Activated CD4-positive, alpha-beta T cell treated with anti-CD3 and anti-CD28 coated beads, Interleukin-2, Interleukin-4, amounts not matched to agents 100 ng/mL and 50 ng/mL, durations not matched to agents 16 hours and 8 hours (primary cell): ENCODE measurements at regions not wholly inside any gene's neighbourhood (a gene's known extent, or its start where the extent isn't known, plus 50 kb on each side); places are given as distances from the start of the nearest gene placed in this dataset.

Experiments
- DNase-seq: peaks from one replicate; pipeline ENCODE4 v3.0.0-alpha.2; 2020; ENCODE audit warnings: low spot score

DNA sequence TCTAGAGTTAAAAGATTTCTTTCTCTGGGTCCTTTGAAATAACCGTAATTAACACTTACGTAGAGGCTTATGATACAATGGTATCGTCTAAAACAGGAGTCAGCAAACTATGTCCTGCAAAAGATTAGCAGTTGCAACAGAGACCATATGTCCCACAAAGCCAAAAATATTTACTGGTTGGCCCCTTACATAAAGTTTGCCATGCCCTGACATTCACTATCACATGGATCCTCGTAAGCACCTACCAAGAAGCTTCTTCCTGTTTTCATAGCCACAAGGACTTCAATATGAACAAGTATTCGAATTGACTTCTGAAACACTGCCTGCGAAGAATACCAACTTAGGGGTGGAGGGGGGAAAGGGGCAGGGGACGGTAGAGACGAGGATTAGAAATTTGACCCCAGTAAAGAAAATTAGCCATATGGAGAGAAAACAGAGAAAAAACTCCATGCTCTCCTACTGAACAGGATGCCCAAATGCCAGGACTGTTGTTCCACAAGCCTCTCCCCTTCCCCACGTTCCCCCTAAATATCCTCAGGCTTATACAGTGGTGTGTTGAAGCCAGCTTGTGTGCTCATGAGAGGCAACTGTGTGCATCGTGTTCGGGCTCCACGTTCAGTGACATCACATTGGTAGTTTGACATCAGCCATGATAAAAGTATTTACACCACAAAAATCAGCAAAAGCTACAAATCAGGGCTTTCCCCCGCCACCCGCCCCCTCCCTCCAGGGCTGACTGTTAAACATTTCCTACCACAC, 144.1 kb upstream of the HES1 start:
- DNase-seq = no peak

DNA sequence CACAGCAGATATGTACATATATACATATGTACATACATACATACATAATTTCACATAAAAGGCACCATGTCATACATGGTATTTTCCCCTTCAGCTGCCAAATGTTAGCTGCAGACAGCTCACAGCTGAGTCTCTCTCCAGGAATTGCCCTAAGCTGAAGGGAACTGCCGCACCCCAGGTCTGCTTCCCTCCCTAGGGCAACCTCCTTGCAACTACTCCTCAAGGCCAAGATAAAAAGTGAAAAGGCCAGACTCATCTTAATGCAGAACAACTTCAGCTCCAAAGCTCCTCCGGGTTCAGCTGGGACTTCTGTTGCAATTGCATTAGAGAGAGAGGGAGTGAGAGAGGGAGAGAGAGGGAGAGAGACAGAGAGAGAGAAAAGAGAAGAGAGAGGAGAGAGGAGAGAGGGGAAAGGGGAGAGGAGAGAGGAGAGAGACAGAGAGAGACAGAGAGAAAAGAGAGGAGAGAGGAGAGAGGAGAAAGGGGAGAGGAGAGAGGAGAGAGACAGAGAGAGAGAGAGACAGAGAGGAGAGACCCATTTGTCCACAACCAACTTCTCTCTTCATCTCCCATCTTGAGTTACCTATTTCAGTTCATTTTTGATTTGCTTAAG, 143.4 kb upstream of the HES1 start:
- DNase-seq = no peak

DNA sequence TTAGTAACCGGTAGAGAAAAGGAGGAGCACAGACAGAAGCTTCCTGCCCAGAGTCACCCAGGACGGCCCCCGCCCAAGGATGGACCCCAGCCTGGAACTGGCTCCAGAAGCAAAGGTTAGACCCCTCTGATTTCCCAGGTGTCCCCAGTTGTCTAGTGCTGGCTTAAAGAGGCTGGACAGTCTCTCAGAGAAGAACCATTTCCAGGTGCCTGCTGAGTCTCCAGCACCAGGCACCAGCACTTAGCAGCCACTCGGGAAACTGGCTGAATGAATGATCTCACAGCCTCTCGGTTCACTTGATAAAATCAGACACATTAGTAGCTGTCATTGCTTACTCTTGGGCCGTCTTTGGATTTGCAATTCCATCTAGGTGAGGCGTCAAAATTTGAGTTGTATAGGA, 139.7 kb upstream of the HES1 start:
- no peak for DNase-seq

DNA sequence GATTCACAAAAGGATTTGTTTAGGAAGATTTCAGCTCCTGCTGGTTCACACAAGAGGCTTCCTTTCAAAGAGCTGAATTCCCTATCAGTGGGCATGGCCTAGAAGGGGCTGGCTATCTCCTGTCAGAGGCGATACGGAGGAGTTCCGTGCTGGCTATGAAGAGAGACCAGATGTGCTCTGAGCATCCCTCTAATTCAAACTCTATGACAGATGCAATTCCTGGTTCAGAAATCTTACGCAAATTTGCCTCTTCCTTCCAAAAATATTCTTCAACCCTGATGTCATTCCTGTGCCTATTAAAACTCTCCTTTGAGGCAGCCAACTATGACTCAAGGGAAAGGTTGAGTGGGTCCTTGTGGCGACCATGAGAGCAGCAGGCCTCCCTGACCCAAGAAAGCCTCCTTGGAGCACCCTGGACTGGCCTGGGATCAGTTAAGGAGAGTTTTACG, 139.3 kb upstream of the HES1 start:
- no peak for DNase-seq

DNA sequence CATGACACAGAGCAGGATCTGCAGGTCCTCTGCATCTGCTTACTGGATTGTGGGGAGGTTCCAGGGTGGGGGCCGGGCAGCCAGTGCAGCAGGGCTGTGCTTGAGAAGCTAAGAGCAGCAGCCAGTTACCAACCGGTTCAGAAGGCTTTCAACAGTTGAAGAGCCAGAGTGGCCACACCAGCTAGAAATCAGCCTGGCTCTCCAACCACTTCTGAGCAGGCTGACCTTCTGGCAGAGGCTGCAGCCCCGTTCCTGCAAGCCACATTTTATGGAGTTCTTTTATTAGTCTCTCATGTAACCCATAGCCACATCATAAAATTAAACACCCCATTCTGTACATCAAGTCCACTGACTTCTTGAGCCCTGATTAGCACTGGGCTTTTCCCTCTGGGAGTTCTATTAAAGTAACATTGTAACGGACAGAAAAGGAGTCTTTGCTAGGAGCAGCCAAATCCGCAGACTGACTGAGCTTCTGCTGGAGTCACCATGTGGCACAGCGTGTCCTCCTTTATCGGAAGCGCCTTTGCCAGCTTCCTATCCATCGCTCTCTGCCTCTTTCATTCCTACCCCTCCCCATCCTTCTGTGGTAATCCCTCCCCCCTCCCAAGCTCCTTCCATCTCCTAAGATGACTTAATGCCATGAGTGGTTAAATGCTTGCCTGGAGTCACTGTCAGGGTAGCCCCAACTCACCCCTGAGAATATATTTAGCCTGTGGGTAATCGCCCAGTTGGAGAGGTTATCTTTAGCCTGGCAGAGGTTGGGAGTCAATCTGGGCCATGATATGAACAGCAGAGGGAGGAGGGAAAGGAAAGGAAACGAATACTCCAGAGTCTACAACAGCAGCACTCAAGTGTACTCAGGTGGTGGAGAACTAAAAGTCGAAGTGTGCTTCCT, 138.5 kb upstream of the HES1 start:
- no peak for DNase-seq

DNA sequence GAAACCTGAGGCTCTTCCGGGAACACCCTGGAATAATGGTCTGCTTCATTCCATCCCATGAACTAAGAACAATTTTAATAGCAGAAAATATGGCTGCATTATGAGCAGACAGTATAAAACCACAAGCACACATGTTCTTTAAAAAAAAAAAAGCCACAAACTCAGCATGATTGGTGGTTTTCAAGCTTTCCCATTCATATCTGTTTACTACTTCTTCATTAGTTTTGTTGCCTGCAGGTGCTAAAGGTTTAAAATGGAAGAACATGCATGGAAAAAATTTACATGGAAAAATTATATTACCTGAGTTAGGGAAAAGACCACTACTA, 137.9 kb upstream of the HES1 start:
- DNase-seq = no peak

DNA sequence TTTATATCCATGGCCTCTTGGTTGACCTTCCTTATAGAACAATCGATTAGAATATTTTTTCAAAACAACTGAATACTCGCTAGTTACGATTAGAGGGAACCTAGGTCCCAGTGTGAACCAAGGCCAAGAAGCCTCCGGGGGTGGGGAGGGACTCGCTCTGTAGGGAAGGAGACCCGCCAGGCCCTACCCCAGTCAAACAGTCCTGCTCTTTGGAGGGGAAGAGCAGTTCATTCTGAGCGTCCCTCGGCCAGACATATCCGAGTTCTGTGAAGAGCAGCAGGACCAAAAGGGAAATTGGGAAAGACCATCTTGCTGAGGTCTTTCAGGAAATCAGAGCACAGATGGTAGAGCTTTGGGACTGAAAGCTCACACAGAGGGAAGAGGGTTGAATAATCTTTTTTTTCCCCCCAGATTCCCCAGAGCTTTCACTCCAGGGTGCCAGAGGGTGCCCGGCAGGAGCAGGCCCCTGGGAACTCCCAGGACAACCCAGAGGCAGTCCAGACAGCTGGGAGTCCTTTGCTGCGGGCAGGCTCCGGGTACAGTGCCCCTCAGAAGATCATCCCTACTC, 137.2 kb upstream of the HES1 start:
- DNase-seq = no peak

DNA sequence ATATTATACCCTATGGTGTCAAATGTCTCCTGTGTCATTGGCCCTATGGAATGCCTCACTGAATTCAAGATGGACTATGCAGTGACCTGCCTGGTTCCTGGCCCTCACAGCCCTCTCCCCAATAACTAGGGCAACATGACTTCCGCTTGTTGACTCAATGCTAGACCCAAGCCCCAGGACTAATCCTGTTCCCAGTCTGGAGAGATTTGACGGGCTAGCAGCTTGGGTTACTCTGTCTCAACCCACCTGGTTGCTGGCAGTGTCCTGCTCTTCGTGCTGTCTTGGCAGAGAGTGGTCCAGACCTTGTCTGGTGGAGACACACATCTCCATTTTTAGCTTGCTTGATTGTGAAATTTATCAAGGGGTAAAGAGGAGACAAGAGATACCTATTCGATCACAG, 135.8 kb upstream of the HES1 start:
- no peak for DNase-seq

DNA sequence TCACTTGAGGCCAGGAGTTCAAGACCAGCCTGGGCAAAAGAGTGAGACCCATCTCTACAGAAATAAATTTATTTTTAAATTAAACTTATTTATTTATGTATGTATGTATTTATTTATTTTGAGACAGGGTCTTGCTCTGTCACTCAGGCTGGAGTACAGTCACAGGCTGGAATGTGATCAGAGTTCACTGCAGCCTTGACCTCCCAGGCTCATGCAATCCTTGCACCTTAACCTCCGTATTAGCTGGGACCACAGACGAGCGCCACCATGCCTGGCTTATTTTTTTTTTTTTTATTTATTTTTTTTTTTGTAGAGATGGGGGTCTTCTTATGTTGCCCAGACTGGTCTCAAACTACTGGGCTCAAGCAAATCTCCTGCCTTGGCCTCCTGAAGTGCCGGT, 135.2 kb upstream of the HES1 start:
- DNase-seq = no peak

DNA sequence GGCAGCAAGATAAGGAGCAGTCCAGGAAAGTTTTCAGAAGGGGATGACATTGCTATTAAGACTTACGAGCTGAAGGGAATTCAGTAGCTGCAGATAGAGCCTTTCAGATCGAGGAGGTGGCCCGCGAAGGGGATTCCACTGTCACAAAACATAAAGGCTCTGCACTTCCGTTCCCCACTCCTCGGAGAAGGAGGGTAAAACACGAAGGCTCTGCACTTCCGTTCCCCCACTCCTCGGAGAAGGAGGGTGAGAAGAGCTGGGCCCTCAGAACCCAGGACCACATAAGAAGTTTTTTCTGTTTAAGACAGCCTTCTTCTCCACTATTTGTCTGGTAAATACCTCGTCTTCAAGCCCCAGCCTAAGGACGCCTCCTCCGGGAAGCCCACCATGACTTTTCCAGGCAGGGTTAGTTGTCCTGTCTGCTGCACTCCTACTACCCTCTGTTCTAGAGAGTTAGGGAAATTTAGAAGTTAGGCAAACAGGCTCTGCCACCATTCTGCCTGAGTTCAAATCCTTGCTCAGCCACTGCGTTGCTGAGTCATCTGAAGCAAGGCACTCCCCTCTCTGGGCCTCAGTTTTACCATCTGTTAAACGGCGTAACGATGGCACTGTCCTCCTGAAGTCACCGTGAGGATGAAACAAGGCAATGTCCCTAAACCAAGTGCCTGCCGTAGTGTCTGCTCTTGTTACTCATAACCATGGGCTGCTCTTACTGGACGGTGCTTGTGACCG, 134.1 kb upstream of the HES1 start:
- DNase-seq = no peak

DNA sequence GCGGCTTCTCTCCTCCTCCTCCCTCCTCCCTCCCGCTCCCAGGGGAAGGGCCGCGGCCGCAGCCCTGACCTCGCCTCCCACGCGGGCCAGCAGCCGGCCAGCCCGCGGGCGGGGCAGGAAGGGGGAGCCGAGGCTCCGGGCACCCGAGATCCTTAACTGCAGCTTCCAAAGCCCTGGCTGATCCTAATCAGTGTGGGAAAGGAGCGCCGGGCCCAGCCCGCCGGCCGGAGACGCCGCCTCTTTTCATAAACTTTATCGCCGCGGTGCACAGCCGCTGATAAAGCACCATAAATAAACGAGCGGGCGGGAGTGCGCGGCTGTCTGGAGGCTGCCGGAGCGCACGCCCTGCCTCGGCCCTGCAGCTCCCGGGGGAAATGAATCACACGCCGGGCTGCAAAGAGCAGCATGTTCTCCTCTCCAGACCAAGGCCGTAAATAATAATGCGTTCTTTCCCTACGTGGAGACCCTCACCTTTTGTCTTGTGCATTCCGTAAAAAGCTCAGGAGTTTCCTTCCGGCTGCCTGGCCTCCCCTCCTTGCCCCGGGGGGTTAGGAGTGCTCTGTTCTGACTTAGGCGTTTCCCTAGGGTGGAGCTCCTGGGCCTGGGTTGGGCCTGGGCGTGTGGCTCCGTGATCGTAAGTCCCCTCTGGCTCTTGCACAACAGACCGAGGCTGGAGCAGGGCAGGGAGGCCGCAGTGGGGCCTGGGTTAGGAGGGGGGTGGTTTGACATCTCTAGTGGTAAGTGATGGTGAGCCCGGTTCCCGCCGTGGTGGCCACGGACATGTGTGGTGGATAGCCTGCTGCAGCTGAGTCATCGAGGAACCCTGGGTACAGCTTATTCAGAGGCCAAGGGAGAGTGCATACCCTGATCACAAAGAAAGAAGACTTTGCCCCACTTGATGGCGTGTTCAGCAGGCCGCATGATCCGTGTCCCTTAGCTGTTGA, 132.6 kb upstream of the HES1 start:
- DNase-seq = peak; percentile 30

DNA sequence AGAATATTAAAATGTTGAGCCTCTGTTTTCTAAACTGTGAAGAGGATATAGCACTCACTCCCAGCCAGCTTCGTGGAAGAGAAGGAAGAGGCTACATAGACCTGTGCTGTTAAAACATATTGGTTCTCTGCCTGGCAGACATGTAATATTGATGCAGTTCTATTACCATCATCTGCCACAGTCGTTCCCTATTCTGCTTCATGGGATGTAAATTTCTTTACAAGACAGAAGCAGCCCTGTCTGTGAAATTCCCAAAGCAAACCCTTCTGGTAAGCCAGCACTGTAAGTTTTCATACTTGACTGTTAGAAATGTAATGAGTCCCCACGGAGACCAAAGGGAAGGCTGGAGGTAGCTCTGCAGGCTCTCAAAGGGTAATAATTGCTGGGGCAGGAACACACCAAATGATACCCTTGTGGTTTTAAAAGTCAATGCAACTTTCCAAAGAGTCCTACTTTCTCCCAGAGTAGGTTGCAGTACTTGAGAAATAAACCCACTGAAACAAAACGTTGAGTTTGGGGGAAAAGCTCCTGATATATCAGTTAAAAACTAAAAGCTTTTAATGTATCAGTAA, 129.9 kb upstream of the HES1 start:
- DNase-seq = no peak

DNA sequence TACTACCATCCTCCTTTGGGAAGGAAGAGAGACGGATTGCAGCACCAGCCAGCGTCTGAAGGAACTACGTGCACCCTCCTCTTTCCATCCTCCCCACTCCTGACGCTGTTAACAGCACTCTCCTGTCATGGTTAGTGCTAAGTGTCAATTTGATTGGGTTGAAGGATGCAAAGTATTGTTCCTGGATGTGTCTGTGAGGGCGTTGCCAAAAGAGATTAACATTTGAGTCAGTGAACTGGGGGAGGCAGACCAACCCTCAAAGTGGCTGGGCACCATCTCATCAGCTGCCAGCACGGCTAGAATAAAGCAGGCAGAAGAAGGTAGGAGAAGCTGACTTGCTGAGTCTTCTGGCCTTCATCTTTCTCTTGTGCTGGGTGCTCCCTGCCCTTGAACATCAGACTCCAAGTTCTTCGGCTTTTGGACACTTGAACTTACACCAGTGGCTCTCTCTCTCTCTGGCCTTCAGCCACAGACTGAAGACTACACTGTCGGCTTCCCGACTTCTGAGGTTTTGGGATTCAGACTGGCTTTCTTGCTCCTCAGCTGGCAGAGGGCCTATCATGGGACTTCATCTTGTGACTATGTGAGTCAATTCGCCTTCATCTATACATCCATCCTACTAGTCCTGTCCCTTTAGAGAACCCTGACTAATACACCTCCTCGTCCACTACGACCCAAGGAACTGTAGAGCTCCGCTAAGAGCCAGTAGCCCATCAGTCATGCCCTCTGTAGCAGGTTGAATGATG, 128.2 kb upstream of the HES1 start:
- no peak for DNase-seq

DNA sequence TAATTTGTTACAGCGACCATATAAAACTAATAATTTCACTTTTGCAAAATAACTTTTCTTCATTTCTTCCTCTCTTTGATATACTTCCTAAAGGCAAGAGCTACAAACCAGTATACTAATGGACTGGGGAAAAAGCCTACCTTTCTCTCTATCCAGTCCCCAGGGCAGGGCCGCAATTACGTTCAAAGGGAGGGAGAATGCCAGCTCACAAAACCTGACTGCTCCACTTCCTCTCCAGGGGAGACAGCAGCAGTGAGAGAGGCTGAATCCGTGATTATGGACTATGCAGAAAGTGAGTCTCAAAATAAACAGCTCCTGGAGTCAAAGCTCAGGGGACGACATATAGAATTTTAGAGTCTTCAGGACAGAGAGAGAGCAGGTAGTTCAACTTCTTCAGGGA, 126.9 kb upstream of the HES1 start:
- no peak for DNase-seq

DNA sequence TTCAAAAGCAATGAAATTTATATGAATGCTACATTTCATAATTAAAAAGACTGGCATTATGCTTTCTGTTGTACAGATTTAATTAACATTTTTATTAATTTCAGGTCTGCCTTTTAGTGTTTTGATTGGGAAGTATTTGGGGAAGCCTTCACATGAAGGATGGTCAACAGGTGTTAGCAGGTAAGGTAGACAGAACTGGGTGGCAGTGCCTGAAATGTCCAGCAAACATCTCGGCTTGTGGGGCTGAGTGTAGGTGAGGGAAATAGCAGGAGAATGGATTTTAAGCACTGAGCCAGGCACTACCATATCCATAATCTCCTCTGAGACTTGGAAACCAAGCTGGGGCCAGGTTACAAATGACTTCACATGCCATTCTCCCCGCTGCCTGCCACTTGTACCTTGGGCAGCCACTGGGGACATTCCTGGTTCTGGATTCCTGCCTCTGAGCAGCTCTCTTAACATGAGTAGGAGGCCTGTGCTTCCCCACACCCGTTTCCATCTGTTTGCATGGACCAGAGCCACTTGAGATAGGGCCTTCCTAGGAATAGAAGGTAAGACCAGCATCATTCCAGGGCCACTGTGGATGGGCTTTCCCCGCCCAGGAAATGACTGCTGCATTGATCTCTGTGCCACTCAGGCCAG, 125.9 kb upstream of the HES1 start:
- no peak for DNase-seq

DNA sequence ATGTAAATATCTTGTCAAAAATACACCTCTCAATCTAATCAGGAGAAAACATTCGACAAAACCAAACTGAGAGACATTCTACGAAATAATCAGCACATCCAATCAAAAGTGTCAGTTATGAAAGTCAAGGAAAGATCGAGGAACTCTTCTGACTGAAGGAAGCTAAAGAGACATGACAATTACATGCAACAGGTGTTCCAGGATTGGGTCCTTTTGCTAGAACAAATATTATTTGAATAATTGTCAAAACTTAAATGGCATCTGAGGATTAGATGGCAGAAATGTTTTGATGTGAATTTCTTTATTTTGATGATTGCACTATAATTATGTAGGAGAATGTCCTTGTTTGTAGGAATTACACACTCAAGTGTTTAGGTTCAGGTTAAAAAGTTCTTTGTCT, 124.1 kb upstream of the HES1 start:
- no peak for DNase-seq

DNA sequence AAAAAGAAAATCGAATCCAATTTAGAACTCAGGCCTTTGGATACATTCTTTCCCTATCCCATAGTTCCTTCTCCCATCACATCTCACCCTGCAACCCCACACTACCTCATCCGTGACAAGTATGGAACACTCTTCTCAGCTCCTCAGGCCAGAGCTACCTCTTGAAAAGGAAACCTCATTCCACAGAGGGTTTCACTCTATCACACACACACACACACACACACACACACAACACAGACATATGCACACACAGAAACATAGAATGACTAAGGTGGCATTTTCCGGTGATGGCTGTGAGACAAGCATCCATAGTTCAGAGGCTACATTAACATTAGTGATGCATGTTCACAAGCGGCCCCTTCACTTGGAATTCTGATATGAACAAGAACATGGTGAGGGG, 122.0 kb upstream of the HES1 start:
- no peak for DNase-seq

DNA sequence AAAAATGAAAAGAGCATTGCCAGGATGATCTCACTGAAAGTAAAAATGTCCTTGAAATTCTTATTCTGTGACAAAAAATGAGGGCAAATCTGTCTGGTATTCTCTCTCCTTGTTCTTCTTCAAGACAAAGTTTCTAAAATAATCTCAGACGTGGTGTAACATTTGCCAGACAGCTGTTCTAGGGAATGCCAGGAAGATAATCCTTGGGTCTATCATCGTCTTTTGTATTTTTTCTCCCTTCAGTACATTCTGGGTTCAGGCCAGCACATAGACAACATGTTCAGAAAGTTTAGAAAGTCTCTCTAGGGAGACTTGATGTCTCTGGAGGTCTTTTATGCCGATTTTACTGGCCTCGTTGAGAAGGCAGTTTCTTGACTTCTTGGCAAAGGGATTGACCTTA, 121.2 kb upstream of the HES1 start:
- DNase-seq = no peak

DNA sequence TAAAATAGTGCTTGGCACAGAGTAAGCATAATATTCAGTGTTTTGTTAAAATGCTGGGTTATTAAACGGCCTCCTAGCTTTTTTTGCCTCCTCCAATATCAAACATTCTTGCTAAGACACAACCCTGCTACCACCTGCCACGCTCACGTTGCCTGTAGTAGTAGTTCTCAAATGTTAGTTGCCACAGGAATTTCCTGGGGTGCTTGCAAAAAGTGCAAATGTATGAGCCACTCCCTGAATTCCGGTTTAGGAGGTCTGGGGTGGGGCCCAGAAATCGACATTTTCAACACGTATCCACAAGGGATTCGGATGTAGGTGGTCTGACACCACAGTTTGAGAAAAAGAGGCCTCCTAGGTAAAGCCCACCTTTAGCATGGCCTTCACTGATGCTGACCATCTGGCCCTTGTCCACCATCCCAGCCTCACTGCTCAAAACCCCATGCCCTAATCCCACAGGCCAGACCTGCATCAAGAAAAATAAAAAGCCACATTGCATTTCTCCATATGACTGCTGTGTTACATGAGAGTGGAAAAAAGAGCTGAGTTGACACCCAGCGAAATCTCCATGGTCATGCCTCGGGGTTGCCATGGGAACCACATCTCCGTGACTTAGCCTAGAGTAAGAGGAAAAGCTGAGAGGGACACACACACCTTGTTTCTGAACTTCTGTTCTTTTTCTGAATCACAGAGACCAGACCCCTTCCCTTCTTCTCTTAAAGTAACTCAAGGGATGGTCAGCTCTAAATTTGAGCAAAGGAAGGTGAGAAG, 116.4 kb upstream of the HES1 start:
- DNase-seq = no peak
